ENCODE measurements at regions not wholly inside any gene's neighbourhood (a gene's known extent, or its start where the extent isn't known, plus 50 kb on each side); places are given as distances from the start of the nearest gene placed in this dataset.

- TF ChIP-seq EZH2phosphoT487 (IDR thresholded peaks at IDR 0.05; ENCODE audit: insufficient read depth, low read depth) (no peak), EZH2 (IDR thresholded peaks at IDR 0.05; ENCODE audit: insufficient read depth, poor library complexity, severe bottlenecking) (no peak)
Observed at GRCh38 chr9:129498451-129499384, 122.2 kb downstream of the C9orf50 start.

Data from GM23248 (cell line).